HL-60 (cell line): ENCODE measurements at regions not wholly inside any gene's neighbourhood (a gene's known extent, or its start where the extent isn't known, plus 50 kb on each side); places are given as distances from the start of the nearest gene placed in this dataset.

ENCODE experiments used
- DNase-seq, 2 experiments: peaks; one replicate each; pipeline ENCODE4 v3.0.0-alpha.2; 2010 to 2020; ENCODE audit warnings: low read depth in 1 of 2, low spot score in 1 of 2
- H3K27ac ChIP-seq: fragments of 250-450 bp; sonication (Bioruptor Pico); replicated peaks from 2 replicates; pipeline ENCODE4 v1.5.1; 2020; ENCODE audit warnings: mild to moderate bottlenecking, moderate library complexity
- H3K27me3 ChIP-seq: fragments of 250-450 bp; sonication (Bioruptor Pico); 2 replicates; pipeline ENCODE4 v1.5.1; 2021; ENCODE audit warnings: mild to moderate bottlenecking, moderate library complexity; ENCODE audit not compliant: insufficient read depth, poor library complexity, severe bottlenecking
- H3K4me3 ChIP-seq: replicated peaks from 2 replicates; pipeline ENCODE4 v1.5.1; 2011; ENCODE audit warnings: mild to moderate bottlenecking, control low read depth, low read length; ENCODE audit not compliant: insufficient read depth
- GABPA ChIP-seq: IDR thresholded peaks from 2 replicates; pipeline ENCODE4 v1.6.1; 2012; ENCODE audit warnings: low read depth
- POLR2AphosphoS5 ChIP-seq: IDR thresholded peaks from 2 replicates; pipeline ENCODE4 v1.6.1; 2012; ENCODE audit warnings: low read depth
- SPI1 ChIP-seq: IDR thresholded peaks from 2 replicates; pipeline ENCODE4 v1.6.1; 2012; ENCODE audit warnings: low read depth, mild to moderate bottlenecking, borderline replicate concordance
- TF ChIP-seq, protein P1 (sequence below): IDR thresholded peaks from one replicate; pipeline ENCODE4 v1.5.1; 2011; ENCODE audit warnings: low read length, control low read depth, inconsistent platforms; ENCODE audit not compliant: insufficient read depth
- TF ChIP-seq, protein P2 (sequence below): IDR thresholded peaks from 2 replicates; pipeline ENCODE4 v1.6.1; 2012; ENCODE audit warnings: low read depth; ENCODE audit not compliant: insufficient replicate concordance

DNA sequence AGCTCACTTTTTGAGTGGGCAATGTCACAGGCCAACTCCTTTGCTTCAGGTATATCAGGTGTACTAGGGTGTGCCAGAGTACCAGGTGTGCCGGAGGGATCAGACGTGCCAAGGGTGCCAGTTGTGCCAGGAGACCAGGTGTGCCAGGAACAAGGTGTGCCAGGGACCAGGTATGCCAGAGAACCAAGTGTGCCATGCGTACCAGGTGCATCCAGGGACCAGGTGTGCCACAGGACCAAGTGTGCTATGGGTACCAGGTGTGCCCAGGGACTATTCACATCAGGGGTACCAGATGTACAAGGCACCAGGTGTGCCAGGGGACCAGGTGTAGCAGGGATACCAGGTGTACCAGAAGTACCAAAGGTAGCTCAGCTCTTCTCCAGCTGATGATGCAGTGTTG, 174.7 kb upstream of the S1PR3 start:
- H3K27ac ChIP-seq: no peak overlapping the region
- TF ChIP-seq, protein P1, sequence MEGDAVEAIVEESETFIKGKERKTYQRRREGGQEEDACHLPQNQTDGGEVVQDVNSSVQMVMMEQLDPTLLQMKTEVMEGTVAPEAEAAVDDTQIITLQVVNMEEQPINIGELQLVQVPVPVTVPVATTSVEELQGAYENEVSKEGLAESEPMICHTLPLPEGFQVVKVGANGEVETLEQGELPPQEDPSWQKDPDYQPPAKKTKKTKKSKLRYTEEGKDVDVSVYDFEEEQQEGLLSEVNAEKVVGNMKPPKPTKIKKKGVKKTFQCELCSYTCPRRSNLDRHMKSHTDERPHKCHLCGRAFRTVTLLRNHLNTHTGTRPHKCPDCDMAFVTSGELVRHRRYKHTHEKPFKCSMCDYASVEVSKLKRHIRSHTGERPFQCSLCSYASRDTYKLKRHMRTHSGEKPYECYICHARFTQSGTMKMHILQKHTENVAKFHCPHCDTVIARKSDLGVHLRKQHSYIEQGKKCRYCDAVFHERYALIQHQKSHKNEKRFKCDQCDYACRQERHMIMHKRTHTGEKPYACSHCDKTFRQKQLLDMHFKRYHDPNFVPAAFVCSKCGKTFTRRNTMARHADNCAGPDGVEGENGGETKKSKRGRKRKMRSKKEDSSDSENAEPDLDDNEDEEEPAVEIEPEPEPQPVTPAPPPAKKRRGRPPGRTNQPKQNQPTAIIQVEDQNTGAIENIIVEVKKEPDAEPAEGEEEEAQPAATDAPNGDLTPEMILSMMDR: no peak
- H3K27me3 ChIP-seq: no peaks in the 10 kb centered on the region
- no peak for DNase-seq
- no peak overlapping the region for H3K4me3 ChIP-seq

DNA sequence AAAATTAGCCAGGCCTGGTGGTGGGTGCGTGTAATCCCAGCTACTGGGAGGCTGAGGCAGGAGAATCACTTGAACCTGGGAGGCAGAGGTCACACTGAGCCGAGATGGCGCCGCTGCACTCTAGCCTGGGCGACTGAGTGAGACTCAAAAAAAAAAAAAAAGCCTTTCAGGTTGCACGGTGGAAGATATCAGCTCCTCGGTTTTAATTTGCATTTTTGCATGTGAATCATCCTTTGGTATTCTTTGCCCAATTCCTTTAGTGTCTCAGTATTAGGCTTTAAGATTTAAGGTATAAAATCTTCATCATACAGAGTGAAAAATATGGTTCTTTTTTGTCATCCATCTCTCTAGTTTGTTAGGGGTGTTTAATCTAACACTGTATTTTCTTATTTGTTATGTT, 173.6 kb upstream of the S1PR3 start:
- no peak for DNase-seq
- Histone ChIP-seq H3K4me3 (no peak overlapping the region), H3K27ac (no peak overlapping the region), H3K27me3 (no peaks in the 10 kb centered on the region)
- TF ChIP-seq POLR2AphosphoS5 (no peak), SPI1 (no peak), GABPA (no peak)
- TF ChIP-seq, protein P1: no peak
- TF ChIP-seq, protein P2, sequence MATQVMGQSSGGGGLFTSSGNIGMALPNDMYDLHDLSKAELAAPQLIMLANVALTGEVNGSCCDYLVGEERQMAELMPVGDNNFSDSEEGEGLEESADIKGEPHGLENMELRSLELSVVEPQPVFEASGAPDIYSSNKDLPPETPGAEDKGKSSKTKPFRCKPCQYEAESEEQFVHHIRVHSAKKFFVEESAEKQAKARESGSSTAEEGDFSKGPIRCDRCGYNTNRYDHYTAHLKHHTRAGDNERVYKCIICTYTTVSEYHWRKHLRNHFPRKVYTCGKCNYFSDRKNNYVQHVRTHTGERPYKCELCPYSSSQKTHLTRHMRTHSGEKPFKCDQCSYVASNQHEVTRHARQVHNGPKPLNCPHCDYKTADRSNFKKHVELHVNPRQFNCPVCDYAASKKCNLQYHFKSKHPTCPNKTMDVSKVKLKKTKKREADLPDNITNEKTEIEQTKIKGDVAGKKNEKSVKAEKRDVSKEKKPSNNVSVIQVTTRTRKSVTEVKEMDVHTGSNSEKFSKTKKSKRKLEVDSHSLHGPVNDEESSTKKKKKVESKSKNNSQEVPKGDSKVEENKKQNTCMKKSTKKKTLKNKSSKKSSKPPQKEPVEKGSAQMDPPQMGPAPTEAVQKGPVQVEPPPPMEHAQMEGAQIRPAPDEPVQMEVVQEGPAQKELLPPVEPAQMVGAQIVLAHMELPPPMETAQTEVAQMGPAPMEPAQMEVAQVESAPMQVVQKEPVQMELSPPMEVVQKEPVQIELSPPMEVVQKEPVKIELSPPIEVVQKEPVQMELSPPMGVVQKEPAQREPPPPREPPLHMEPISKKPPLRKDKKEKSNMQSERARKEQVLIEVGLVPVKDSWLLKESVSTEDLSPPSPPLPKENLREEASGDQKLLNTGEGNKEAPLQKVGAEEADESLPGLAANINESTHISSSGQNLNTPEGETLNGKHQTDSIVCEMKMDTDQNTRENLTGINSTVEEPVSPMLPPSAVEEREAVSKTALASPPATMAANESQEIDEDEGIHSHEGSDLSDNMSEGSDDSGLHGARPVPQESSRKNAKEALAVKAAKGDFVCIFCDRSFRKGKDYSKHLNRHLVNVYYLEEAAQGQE: no peak

DNA sequence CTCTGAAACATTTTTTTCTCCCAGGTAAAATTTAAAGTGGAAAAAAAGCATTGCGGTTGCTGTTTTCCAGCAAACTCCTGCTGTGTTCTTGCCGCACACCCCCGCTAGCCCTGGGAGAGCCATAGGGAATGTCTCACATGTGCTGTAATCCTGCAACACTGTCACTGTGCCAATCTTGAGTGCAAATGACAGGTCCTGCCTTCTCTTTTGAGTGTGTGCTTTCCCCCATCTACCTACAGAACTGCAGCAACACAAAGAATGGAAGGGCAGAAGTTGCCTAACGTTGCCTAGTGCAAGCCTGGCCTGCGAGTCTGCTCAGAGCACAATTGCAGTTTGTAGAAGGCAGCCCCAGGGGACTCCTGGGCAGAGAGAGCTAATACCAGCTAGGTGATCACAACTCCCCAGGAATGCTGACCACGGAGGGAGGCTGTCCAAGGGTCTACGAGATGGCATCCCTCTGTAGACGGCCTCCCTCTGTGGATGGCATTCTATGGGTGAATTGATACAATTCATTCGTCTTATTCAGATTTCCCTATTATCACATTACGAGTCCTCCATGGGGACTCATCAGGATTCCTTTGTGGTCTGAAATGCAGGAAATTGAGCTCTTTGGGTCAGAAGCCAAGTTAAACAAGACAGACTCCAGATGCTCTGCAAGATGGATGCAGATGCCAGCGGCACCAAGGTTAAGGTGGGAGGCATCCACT, 172.6 kb upstream of the S1PR3 start:
- no peak for DNase-seq
- Histone ChIP-seq H3K4me3 (no peak overlapping the region), H3K27me3 (no peaks in the 10 kb centered on the region), H3K27ac (no peak overlapping the region)
- TF ChIP-seq GABPA (no peak), POLR2AphosphoS5 (no peak), SPI1 (no peak)
- TF ChIP-seq, protein P2: no peak
- TF ChIP-seq, protein P1: no peak

DNA sequence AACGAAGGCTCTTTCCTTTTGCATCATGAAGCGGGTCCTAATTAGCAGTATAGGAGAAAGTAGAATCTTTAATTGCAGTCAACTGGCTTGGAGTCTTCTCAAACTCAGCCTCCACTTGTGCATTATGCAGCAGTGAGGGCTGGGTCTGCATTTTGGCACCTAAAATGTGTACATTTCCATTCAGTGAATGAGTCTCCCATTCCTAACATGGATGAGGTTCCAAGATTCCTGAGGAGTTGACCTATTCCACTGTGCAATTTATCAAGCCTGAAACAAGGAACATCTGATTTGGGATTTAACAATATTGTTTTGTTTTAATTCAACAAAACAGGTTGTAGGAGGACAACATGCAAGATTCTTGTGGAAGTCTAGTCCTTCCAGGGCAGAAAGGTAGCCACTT, 171.8 kb upstream of the S1PR3 start:
- Histone ChIP-seq H3K4me3 (no peak overlapping the region), H3K27ac (no peak overlapping the region), H3K27me3 (no peaks in the 10 kb centered on the region)
- no peak for DNase-seq
- TF ChIP-seq GABPA: no peak
- TF ChIP-seq, protein P1: no peak
- TF ChIP-seq, protein P2: no peak
- no peak for TF ChIP-seq SPI1
- no peak for TF ChIP-seq POLR2AphosphoS5
